SK-N-SH treated with all-trans-retinoic acid at 6 μM for 48 hours (cell line): ENCODE measurements at regions not wholly inside any gene's neighbourhood (a gene's known extent, or its start where the extent isn't known, plus 50 kb on each side); places are given as distances from the start of the nearest gene placed in this dataset.

Source experiments
- ATAC-seq: fragments of 200-7000 bp; cut with Tn5 transposase; 3 replicates; pipeline ENCODE4 v1.9.1; 2020; ENCODE audit warnings: mild to moderate bottlenecking, moderate library complexity
- ARNTL ChIP-seq: fragments of 450-650 bp; formaldehyde crosslinking; IDR thresholded peaks from 2 replicates; pipeline ENCODE4 v1.5.0; 2020; ENCODE audit warnings: low read depth, mild to moderate bottlenecking, moderate library complexity, borderline replicate concordance
- BACH2 ChIP-seq: fragments of 250-450 bp; sonication (Bioruptor Pico); IDR thresholded peaks from 2 replicates; pipeline ENCODE4 v1.9.0; 2021; ENCODE audit warnings: mild to moderate bottlenecking, borderline replicate concordance
- CSDC2 ChIP-seq: fragments of 250-450 bp; sonication (Bioruptor Pico); IDR thresholded peaks from 2 replicates; pipeline ENCODE4 v1.5.0; 2020; ENCODE audit warnings: mild to moderate bottlenecking, moderate library complexity
- CSRNP3 ChIP-seq: fragments of 250-450 bp; sonication (Bioruptor Pico); IDR thresholded peaks from 2 replicates; pipeline ENCODE4 v1.5.1; 2021; ENCODE audit warnings: mild to moderate bottlenecking, moderate library complexity
- ESRRG ChIP-seq: fragments of 250-450 bp; sonication (Bioruptor Pico); IDR thresholded peaks from 2 replicates; pipeline ENCODE4 v1.6.1; 2021; ENCODE audit warnings: mild to moderate bottlenecking
- GLIS3 ChIP-seq: fragments of 250-450 bp; sonication (Bioruptor Pico); IDR thresholded peaks from 2 replicates; pipeline ENCODE4 v1.5.0; 2020; ENCODE audit warnings: mild to moderate bottlenecking, moderate library complexity
- ISL1 ChIP-seq: fragments of 250-450 bp; sonication (Bioruptor Pico); IDR thresholded peaks from 2 replicates; pipeline ENCODE4 v2.1.2; 2022; ENCODE audit warnings: mild to moderate bottlenecking, moderate library complexity
- OSR1 ChIP-seq: fragments of 250-450 bp; sonication (Bioruptor Pico); IDR thresholded peaks from 2 replicates; pipeline ENCODE4 v1.8.0; 2022; ENCODE audit warnings: moderate library complexity, mild to moderate bottlenecking, inconsistent platforms
- PATZ1 ChIP-seq: fragments of 250-450 bp; sonication (Bioruptor Pico); IDR thresholded peaks from 2 replicates; pipeline ENCODE4 v1.8.0; 2020; ENCODE audit warnings: mild to moderate bottlenecking, moderate library complexity, borderline replicate concordance
- PPARA ChIP-seq: fragments of 250-450 bp; sonication (Bioruptor Pico); IDR thresholded peaks from 2 replicates; pipeline ENCODE4 v1.5.0; 2020; ENCODE audit warnings: mild to moderate bottlenecking, borderline replicate concordance
- RARB ChIP-seq: fragments of 250-450 bp; sonication (Bioruptor Pico); IDR thresholded peaks from 2 replicates; pipeline ENCODE4 v1.8.0; 2021; ENCODE audit warnings: mild to moderate bottlenecking, moderate library complexity
- SNAI2 ChIP-seq: fragments of 250-450 bp; sonication (Bioruptor Pico); IDR thresholded peaks from 2 replicates; pipeline ENCODE4 v1.5.0; 2020; ENCODE audit warnings: mild to moderate bottlenecking, moderate library complexity
- TCF4 ChIP-seq: fragments of 250-450 bp; sonication (Bioruptor Pico); IDR thresholded peaks from 2 replicates; pipeline ENCODE4 v1.8.0; 2021; ENCODE audit warnings: mild to moderate bottlenecking, moderate library complexity, borderline replicate concordance
- TOX ChIP-seq: fragments of 250-450 bp; sonication (Bioruptor Pico); IDR thresholded peaks from 2 replicates; pipeline ENCODE4 v1.8.0; 2021; ENCODE audit warnings: mild to moderate bottlenecking, moderate library complexity, borderline replicate concordance
- TSHZ2 ChIP-seq: fragments of 250-450 bp; sonication (Bioruptor Pico); IDR thresholded peaks from 2 replicates; pipeline ENCODE4 v1.5.0; 2020; ENCODE audit warnings: mild to moderate bottlenecking, moderate library complexity
- ZC3H10 ChIP-seq: fragments of 250-450 bp; sonication (Bioruptor Pico); IDR thresholded peaks from 2 replicates; pipeline ENCODE4 v1.5.1; 2021; ENCODE audit warnings: mild to moderate bottlenecking, moderate library complexity
- ZFP3 ChIP-seq: fragments of 250-450 bp; sonication (Bioruptor Pico); IDR thresholded peaks from 2 replicates; pipeline ENCODE4 v1.5.0; 2020; ENCODE audit warnings: mild to moderate bottlenecking, moderate library complexity
- ZFP30 ChIP-seq: fragments of 450-650 bp; formaldehyde crosslinking; IDR thresholded peaks from 2 replicates; pipeline ENCODE4 v1.5.0; 2022; ENCODE audit warnings: mild to moderate bottlenecking, moderate library complexity
- ZNF565 ChIP-seq: fragments of 450-650 bp; formaldehyde crosslinking; conservative IDR thresholded peaks from 2 replicates; pipeline ENCODE4 v1.5.0; 2020; ENCODE audit warnings: low read depth, mild to moderate bottlenecking, moderate library complexity
- ZNF8 ChIP-seq: fragments of 450-650 bp; formaldehyde crosslinking; IDR thresholded peaks from 2 replicates; pipeline ENCODE4 v1.5.0; 2020; ENCODE audit warnings: mild to moderate bottlenecking, moderate library complexity

- ATAC-seq: no peak
These were observed 208.7 kb upstream of the POM121L12 start for GRCh38 chr7:52826515-52827265.

GRCh38 chr7:52825611-52826010, 209.8 kb upstream of the POM121L12 start:
- no peak for ATAC-seq
- TF ChIP-seq SNAI2 (CRISPR knock-in tag): no peak
- TF ChIP-seq PATZ1 (CRISPR knock-in tag): no peak
- TF ChIP-seq GLIS3: no peak
- no peak for TF ChIP-seq OSR1 (CRISPR knock-in tag)
- TF ChIP-seq ESRRG (CRISPR knock-in tag): no peak
- TF ChIP-seq ZC3H10: no peak
- TF ChIP-seq CSRNP3 (CRISPR knock-in tag): no peak
- TF ChIP-seq TCF4: no peak
- no peak for TF ChIP-seq RARB (CRISPR knock-in tag)
- no peak for TF ChIP-seq ARNTL (CRISPR knock-in tag)

More at GRCh38 chr7:52826515-52827265, 208.7 kb upstream of the POM121L12 start:
- no peak for TF ChIP-seq PATZ1 (CRISPR knock-in tag)

GRCh38 chr7:52811537-52811936, 223.9 kb upstream of the POM121L12 start:
- no peak for ATAC-seq
- TF ChIP-seq ZFP3 (no peak), RARB (CRISPR knock-in tag) (no peak), ZFP30 (CRISPR knock-in tag) (no peak), ZNF565 (CRISPR knock-in tag) (no peak)

- TF ChIP-seq CSRNP3 (CRISPR knock-in tag) (no peak), TOX (CRISPR knock-in tag) (no peak), ZNF8 (CRISPR knock-in tag) (no peak), ZC3H10 (no peak), PPARA (CRISPR knock-in tag) (no peak), ZFP30 (CRISPR knock-in tag) (no peak), TSHZ2 (no peak), RARB (CRISPR knock-in tag) (no peak), TCF4 (no peak), PATZ1 (CRISPR knock-in tag) (no peak), BACH2 (no peak), GLIS3 (no peak), ISL1 (no peak), CSDC2 (CRISPR knock-in tag) (no peak)
- TF ChIP-seq, all 23 proteins: peak for 0
- ATAC-seq: no peak
These were observed 235.6 kb upstream of the POM121L12 start for GRCh38 chr7:52799817-52800216.
